ENCODE measurements at regions not wholly inside any gene's neighbourhood (a gene's known extent, or its start where the extent isn't known, plus 50 kb on each side); places are given as distances from the start of the nearest gene placed in this dataset.

GRCh38 chr7:155965010-155965409 lies 152.7 kb upstream of the SHH start:
- TF ChIP-seq CTCF (IDR thresholded peaks at IDR 0.05; ENCODE audit: low read depth, low read length), result no peak
- Histone ChIP-seq H3K36me3 (no peaks in the 10 kb centered on the region), H3K4me3 (ENCODE audit: low read depth, low read length) (no peak overlapping the region), H3K9me3 (no peaks in the 10 kb centered on the region; the same call in 1 of the 2 replicates), H3K27me3 (peaks cover 7% of the 10 kb centered on the region), H3K4me1 (no peaks in the 10 kb centered on the region)
- DNase-seq, result no peak

GRCh38 chr7:155964543-155964942 lies 152.3 kb upstream of the SHH start:
- H3K36me3 ChIP-seq, result no peaks in the 10 kb centered on the region
- H3K4me3 ChIP-seq (ENCODE audit: low read depth, low read length), result no peak overlapping the region
- DNase-seq, result no peak
- no peak for TF ChIP-seq CTCF (IDR thresholded peaks at IDR 0.05; ENCODE audit: low read depth, low read length)
- H3K9me3 ChIP-seq, result no peaks in the 10 kb centered on the region; the same call in 1 of the 2 replicates
- peaks cover 7% of the 10 kb centered on the region for H3K27me3 ChIP-seq
- H3K4me1 ChIP-seq, result no peaks in the 10 kb centered on the region

GRCh38 chr7:155963771-155964195 lies 151.5 kb upstream of the SHH start:
- Histone ChIP-seq H3K4me1 (no peaks in the 10 kb centered on the region), H3K36me3 (no peaks in the 10 kb centered on the region), H3K27me3 (peaks cover 7% of the 10 kb centered on the region), H3K9me3 (no peaks in the 10 kb centered on the region; the same call in 1 of the 2 replicates), H3K4me3 (ENCODE audit: low read depth, low read length) (no peak overlapping the region)
- no peak for DNase-seq
- TF ChIP-seq CTCF (IDR thresholded peaks at IDR 0.05; ENCODE audit: low read depth, low read length), result no peak

GRCh38 chr7:155963356-155963755 lies 151.1 kb upstream of the SHH start:
- DNase-seq, result no peak
- TF ChIP-seq CTCF (IDR thresholded peaks at IDR 0.05; ENCODE audit: low read depth, low read length), result no peak
- Histone ChIP-seq H3K4me3 (ENCODE audit: low read depth, low read length) (no peak overlapping the region), H3K27me3 (peaks cover 7% of the 10 kb centered on the region), H3K4me1 (no peaks in the 10 kb centered on the region), H3K36me3 (no peaks in the 10 kb centered on the region), H3K9me3 (no peaks in the 10 kb centered on the region; the same call in 1 of the 2 replicates)

GRCh38 chr7:155962968-155963300 lies 150.7 kb upstream of the SHH start:
- DNase-seq, result no peak
- TF ChIP-seq CTCF (IDR thresholded peaks at IDR 0.05; ENCODE audit: low read depth, low read length), result no peak
- Histone ChIP-seq H3K9me3 (no peaks in the 10 kb centered on the region; the same call in 1 of the 2 replicates), H3K4me1 (no peaks in the 10 kb centered on the region), H3K36me3 (no peaks in the 10 kb centered on the region), H3K4me3 (ENCODE audit: low read depth, low read length) (no peak overlapping the region), H3K27me3 (peaks cover 7% of the 10 kb centered on the region)

DNA sequence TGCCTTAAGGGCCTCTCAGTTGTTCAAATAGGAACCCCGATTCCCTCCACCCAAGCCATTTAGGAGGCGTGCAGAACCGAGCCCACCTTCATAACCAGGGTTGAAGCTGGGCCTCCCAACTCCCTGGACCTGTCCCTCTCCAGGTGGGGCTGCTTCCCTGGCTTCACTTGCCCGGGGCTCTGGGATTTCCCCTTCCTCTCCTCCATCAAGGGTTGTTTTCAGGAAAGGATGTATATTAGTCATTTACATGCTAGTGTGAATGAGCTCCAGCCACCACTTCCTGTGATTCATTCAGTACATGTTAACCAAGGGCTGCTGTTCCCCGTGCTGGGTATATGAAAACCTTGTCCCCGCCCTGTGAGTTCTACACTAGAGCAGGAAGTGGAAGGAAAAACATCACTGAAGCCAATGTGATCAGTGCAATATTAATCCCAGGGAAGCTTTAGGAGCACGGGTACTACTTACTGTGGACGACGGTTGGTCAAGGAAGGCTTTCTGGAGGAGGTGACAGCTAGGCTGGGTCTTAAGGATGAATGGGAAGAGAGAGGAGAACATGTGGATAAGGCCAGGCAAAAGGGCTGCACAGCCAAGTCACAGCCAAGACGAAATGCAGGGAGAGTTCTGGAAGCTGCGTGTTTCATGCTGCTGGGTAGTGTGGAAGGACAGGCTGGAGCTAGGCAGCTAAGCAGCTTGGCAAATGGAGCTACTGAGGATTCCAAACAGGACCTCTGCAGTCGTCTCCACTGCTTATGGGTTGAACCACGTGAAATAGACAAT lies 150.1 kb upstream of the SHH start:
- TF ChIP-seq CTCF (IDR thresholded peaks at IDR 0.05; ENCODE audit: low read depth, low read length), result no peak
- H3K27me3 ChIP-seq, result peaks cover 7% of the 10 kb centered on the region
- no peak for DNase-seq
- no peak overlapping the region for H3K4me3 ChIP-seq (ENCODE audit: low read depth, low read length)
- H3K4me1 ChIP-seq, result no peaks in the 10 kb centered on the region
- H3K9me3 ChIP-seq, result no peaks in the 10 kb centered on the region; the same call in 1 of the 2 replicates
- H3K36me3 ChIP-seq, result no peaks in the 10 kb centered on the region
